ENCODE measurements at regions not wholly inside any gene's neighbourhood (a gene's known extent, or its start where the extent isn't known, plus 50 kb on each side); places are given as distances from the start of the nearest gene placed in this dataset.

DNA sequence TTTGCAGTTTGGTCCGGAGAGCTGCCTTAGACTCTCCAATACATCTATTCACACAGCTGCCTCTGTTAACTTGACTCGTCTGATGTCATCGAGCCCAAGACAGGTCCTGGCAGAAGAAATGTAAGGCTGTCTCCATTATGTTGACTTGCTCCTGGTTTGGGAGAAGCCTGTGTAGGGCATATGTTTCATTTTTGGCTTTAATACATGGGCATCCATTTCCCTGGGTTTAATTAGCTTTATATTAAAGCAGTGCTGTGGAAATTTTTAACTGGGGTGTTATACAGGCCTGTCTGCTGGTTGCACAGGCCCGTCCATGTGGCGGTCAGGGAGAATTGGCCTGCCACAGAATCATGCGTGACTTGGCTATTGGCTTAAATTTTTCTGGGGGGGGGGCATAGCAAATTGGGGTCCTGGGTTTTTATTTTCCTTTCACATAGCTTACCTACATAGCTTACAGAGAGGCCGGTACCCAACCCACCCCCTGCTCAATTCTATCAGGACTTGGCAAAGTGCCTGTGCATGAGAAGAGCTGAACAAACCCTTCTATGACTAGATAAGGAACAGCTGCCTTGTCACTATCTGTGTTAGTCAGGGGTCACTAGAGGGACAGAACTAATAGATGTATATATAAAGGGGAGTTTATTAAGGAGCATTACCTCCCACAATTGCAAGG lies 123.5 kb upstream of the WDR1 start:
- no peak for TF ChIP-seq EZH2 (IDR thresholded peaks at IDR 0.05; ENCODE audit: borderline replicate concordance, control insufficient read depth, low read depth, low read length)
- no peak for TF ChIP-seq TAF1 (IDR thresholded peaks at IDR 0.05; ENCODE audit: borderline replicate concordance, low read depth, low read length)
- TF ChIP-seq CTCF (IDR thresholded peaks at IDR 0.05 in 2 of 3, conservative IDR thresholded peaks at IDR 0.05 in 1 of 3; ENCODE audit: control insufficient read depth in 2 of 3, extremely low read depth in 1 of 3, insufficient read depth in 1 of 3, low read depth in 3 of 3, low read length in 3 of 3), result no peak
- no peak for TF ChIP-seq TCF7 (IDR thresholded peaks at IDR 0.05; ENCODE audit: borderline replicate concordance)
- TF ChIP-seq ESRRA (IDR thresholded peaks at IDR 0.05; ENCODE audit: low read length), result no peak
- TF ChIP-seq CEBPB (IDR thresholded peaks at IDR 0.05; ENCODE audit: borderline replicate concordance in 1 of 2, low read depth in 2 of 2, low read length in 2 of 2), result no peak
- no peak for TF ChIP-seq CHD1 (IDR thresholded peaks at IDR 0.05; ENCODE audit: low read depth, low read length)
